ENCODE measurements at regions not wholly inside any gene's neighbourhood (a gene's known extent, or its start where the extent isn't known, plus 50 kb on each side); places are given as distances from the start of the nearest gene placed in this dataset.

DNA sequence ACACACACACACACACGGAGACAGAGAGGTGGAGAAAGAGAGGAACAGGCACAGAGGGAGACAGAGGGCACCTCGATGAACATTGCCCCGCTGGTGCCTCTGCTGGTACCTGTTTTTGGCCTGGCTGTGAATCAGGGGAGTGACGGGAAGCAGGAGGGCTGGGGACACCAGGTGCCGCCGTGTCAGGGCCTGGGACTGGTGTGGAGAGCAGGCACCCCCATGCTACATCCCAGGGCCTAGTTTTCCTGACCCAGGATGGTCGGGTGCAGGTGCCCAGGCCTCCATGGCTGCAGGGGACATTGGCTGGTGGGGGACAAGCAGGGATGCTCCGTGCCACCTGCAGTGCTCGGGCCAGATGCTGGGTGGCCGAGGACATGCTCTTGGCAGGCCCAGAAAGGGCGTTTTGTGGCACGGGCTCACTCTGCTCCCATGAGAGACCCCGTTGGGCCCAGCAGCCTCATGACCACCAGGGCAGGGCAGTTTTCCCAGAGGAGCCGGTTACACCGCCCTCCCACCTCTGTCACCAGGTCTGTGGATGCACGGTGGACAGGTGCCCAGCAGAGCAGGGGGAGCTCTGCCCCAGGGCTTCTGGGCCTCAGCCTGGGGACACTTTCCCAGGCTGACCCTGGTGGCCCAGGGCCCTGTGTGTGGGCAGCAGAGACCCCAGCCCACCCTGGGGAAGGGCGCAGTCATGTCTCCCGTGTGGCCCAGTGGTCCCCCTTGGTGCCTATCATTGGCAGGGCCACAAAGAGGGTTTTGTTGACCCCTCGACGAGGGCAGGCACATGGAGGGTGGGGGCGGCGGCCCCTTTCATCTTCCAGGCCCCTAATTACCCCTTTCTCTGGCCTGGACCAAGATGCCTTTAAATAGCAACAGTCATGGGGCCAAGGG, 207.5 kb upstream of the RTL1 start:
- ATAC-seq (no peak), DNase-seq (no peak)
- intact Hi-C loops (cut with micrococcal nuclease) = no loop called here

- no peak for ATAC-seq
- intact Hi-C loops (cut with micrococcal nuclease) = no loop called here
- DNase-seq = no peak
Observed at GRCh38 chr14:101111620-101112290, 208.2 kb upstream of the RTL1 start.

DNA sequence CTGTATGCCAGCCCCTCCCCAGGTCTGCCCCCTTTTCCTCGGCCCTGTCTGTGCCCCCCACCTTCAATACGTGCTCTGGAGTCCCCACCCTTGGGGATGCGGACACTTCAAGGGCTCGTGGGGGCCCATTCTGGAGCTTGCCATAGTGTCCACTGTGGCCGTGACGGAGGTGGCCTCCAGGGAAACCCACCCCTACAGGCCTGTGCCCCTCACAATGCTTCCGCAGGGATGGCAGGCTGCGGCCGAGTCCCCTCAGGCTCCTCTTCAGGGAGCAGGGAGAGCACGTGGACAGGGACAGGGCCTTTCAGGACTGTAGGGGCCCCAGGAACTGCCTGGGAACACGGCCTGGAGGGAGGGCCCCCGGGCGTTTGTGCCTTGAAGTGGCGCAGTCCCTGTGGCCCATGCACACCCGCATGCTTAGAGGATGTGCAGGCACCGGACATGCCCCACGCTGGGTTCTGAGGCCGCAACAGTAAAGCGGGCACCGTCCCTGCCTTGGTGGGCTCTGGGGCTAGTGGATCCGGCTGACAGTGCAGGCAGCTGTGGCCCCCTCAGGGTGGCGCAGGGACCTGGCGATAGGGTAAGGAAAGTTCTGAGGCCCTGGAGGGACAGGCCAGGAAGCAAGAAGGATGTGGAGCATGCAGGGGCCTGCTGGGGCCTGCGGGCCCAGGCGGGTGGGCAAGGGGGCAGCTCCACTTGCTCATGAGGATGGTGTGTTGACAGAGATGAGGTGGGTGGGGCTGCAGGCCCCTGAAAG, 209.0 kb upstream of the RTL1 start:
- no peak for DNase-seq
- ATAC-seq = no peak
- intact Hi-C loops (cut with micrococcal nuclease) = no loop called here

DNA sequence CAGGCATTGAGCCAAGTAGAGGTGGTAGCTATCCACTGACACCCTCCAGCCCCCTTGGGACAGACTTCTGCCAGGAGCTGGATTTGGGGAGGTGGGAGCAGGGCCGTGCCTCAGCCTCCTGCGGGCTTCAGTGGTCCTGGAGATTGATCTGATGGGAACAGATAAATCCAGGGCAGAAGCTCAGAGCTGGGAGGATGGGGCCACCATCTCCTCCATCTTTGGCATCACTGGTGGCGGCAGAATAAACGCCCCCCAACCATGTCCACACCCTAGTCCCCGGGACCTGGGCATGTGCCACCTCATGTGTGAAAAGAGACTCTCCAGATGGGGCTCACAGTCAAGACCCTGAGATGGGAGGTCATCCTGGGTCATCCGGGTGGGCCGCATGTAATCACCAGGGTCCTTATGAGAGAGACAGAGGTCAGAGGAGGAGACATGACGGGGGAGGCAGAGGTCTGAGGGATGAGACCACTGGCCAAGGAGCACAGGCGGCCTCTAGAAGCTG, 209.6 kb upstream of the RTL1 start:
- no peak for ATAC-seq
- intact Hi-C loops (cut with micrococcal nuclease) = no loop called here
- DNase-seq = no peak

GRCh38 chr14:101113835-101114725, 210.6 kb upstream of the RTL1 start:
- intact Hi-C loops (cut with micrococcal nuclease) = no loop called here
- no peak for DNase-seq
- ATAC-seq = no peak

- no peak for ATAC-seq
- intact Hi-C loops (cut with micrococcal nuclease) = no loop called here
- DNase-seq = no peak
Observed at GRCh38 chr14:101114726-101115515, 211.4 kb upstream of the RTL1 start.

- no peak for ATAC-seq
- no peak for DNase-seq
- intact Hi-C loops (cut with micrococcal nuclease) = no loop called here
Observed at GRCh38 chr14:101115652-101116051, 212.1 kb upstream of the RTL1 start.

- ATAC-seq (no peak), DNase-seq (no peak)
- intact Hi-C loops (cut with micrococcal nuclease) = no loop called here
Observed at GRCh38 chr14:101116065-101116464, 212.5 kb upstream of the RTL1 start.

DNA sequence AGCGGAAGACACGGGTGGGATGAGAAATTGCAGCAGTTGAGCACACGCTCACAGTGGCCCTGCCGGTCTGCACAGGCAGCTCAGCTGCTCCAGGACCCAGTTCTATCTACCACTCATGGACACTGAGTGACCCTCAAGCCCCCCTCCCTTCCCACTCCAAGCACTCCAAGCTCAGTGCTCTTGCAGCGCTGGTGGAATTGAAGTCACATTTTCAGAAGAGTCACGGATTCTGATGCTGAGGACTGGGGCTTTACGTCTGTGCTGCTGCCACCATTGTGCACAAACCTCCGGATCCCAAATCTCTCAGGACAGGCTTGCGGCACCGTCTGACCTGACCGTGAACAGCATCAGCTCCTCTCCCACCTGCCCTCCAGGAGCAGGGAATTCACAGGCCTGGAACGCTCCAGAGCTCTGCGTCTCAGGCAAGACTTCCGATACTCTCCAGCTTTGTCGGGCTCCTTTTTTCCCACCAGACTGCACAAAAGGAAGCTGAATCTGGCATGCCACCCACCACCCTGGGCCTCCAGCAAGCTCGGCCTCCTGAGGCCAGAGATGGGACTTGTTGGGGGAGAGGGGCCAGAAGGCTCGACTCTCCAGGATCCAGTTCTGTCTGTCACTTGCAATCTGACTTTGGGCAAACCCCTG, 213.1 kb upstream of the RTL1 start:
- DNase-seq (no peak), ATAC-seq (no peak)
- intact Hi-C loops (cut with micrococcal nuclease) = no loop called here

- DNase-seq (no peak), ATAC-seq (no peak)
- intact Hi-C loops (cut with micrococcal nuclease) = no loop called here
Observed at GRCh38 chr14:101117543-101117942, 214.0 kb upstream of the RTL1 start.

DNA sequence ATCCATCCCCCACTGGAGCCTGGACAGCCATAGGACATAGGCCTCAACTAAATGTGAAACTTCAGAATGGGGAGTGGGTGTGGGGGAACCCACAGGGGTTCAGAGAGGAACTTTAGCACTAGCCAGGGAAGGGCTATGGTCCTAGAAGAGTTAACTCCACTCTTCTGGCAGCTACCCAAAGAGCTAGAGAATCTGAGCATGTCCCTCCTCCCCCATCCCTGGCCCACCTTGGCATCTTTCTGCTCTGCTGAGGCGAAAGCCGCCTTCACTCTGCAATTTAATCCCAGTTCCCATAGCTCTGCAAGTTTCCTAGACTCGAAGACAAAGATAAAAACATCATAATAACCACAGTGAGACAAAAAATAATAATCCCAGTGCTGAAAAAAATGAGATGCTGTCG, 214.7 kb upstream of the RTL1 start:
- intact Hi-C loops (cut with micrococcal nuclease) = no loop called here
- DNase-seq (no peak), ATAC-seq (no peak)

DNA sequence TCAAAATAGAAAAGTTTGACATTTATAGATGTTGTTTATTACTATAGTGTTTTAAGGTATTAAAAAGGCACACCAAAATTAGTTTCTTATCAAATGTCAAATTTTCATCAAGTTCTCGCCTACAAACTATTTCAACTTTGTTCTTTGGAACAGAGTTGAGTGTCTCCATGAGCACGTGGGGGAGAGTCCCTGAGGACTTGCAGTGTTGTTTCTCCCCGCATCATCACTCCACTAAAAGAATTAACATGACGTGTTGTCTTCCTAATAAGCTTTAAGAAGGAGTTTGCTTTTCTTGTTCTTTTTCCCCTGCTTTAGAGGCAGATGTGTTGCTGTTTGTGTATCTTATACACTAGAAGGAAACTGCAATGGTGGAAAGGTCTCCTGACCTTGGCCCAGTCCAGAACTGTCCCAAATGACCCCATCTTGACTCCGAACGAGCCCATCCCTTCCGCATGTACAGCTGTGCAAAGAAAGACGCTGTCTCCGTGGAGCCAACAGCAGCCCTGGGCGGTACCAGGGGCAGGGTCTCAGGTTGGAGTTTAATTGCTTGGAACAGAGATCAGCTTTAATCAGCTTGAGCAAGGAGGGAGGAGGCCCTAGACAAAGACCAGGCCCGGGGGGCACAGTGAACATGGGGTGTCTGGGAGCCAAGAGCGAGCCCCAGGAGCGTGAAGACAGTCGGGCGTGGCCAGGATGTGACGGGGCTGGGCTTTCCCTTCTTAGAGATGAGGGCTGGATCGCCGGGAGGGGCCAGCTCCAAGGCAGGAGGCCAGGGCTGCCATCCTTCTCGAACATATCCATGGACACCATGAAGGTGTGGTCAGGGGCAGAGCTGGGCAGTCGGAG, 215.4 kb upstream of the RTL1 start:
- peak; percentile 64 for DNase-seq
- intact Hi-C loops (cut with micrococcal nuclease) = no loop called here
- ATAC-seq = peak; percentile 58

DNA sequence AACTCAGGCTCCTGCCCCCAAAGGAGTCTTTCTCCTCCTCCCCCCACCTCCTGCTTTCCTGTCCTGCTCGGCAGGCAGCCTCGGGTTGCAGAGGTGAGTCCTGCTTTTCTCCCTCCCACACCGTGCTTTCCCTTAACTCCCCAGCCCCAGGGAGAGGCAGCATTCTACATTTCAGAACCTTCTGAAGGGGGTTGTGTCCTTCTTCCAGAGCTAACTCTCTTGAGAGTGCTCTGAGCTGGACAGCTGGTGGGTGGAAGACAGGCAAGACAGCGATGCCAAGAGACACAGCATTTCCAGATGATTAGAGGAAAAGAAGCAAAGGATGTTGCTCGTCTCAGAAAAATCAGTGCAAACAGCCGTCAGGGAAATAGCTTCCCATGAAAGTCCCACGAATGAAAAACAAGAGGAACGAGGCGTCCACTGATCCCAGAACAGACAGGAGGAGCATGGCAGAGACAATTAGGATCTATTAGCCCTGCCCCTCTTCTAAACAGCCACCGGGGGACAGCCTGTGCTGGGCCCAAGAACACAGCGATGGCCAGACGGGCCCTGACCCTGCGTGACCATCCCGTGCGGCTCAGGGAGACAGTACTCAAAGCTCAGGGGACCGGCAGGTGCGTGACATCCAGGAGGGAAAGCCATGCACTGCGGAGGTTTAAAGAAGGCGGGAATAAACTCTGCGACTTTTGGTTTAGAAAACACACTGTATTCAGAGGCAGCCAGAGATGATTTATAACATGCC, 216.5 kb upstream of the RTL1 start:
- DNase-seq (peak; percentile 57), ATAC-seq (peak; percentile 78)
- intact Hi-C loops (cut with micrococcal nuclease) = no loop called here

- intact Hi-C loops (cut with micrococcal nuclease) = no loop called here
- peak; percentile 60 for ATAC-seq
- DNase-seq = peak; percentile 62
Observed at GRCh38 chr14:101120641-101121507, 217.4 kb upstream of the RTL1 start.

- intact Hi-C loops (cut with micrococcal nuclease) = no loop called here
- DNase-seq = no peak
- ATAC-seq = no peak
Observed at GRCh38 chr14:101121508-101122139, 218.1 kb upstream of the RTL1 start.
